MM.1S (cell line): ENCODE measurements at regions not wholly inside any gene's neighbourhood (a gene's known extent, or its start where the extent isn't known, plus 50 kb on each side); places are given as distances from the start of the nearest gene placed in this dataset.

Experiments used
- DNase-seq: peaks from one replicate; pipeline ENCODE4 v3.0.0-alpha.2; 2015
- H2AFZ ChIP-seq: fragments of 300-600 bp; sonication (generic); 2 replicates; pipeline ENCODE4 v1.6.0; 2016; ENCODE audit warnings: antibody characterized with exemption, low read length
- H3F3A ChIP-seq: fragments of 300-600 bp; sonication (generic); 2 replicates; pipeline ENCODE4 v1.6.1; 2016; ENCODE audit warnings: mild to moderate bottlenecking, antibody characterized with exemption, low read length, moderate library complexity, mixed read lengths; ENCODE audit not compliant: insufficient read depth
- H3K27ac ChIP-seq: fragments of 300-600 bp; sonication (generic); 2 replicates; pipeline ENCODE4 v1.5.1; 2016; ENCODE audit warnings: mild to moderate bottlenecking, low read length
- H3K27me3 ChIP-seq: fragments of 300-600 bp; sonication (generic); replicated peaks from 2 replicates; pipeline ENCODE4 v1.6.0; 2016; ENCODE audit warnings: low read length; ENCODE audit not compliant: insufficient read depth
- H3K36me3 ChIP-seq: fragments of 300-600 bp; sonication (generic); replicated peaks from 2 replicates; pipeline ENCODE4 v1.6.1; 2016; ENCODE audit warnings: mild to moderate bottlenecking, low read length, mixed read lengths; ENCODE audit not compliant: insufficient read depth
- H3K4me1 ChIP-seq: fragments of 300-600 bp; sonication (generic); 2 replicates; pipeline ENCODE4 v1.6.1; 2016; ENCODE audit warnings: low read length, mixed read lengths
- H3K4me2 ChIP-seq: fragments of 300-600 bp; sonication (generic); 2 replicates; pipeline ENCODE4 v1.6.0; 2016; ENCODE audit warnings: low read depth, low read length
- H3K4me3 ChIP-seq: fragments of 300-600 bp; sonication (generic); 2 replicates; pipeline ENCODE4 v1.5.1; 2016; ENCODE audit warnings: low read length, mixed read lengths
- H3K79me2 ChIP-seq: fragments of 300-600 bp; sonication (generic); 2 replicates; pipeline ENCODE4 v1.6.1; 2016; ENCODE audit warnings: mixed run types, low read length, mixed read lengths
- H3K9ac ChIP-seq: fragments of 300-600 bp; sonication (generic); 2 replicates; pipeline ENCODE4 v1.6.1; 2016; ENCODE audit warnings: low read length, mixed read lengths
- H3K9me2 ChIP-seq: fragments of 300-600 bp; sonication (generic); replicated peaks from 2 replicates; pipeline ENCODE4 v1.6.1; 2016; ENCODE audit warnings: mild to moderate bottlenecking, low read length, mixed read lengths; ENCODE audit not compliant: insufficient read depth
- H3K9me3 ChIP-seq: fragments of 300-600 bp; sonication (generic); replicated peaks from 2 replicates; pipeline ENCODE4 v1.6.1; 2016; ENCODE audit warnings: mild to moderate bottlenecking, low read length, mixed read lengths; ENCODE audit not compliant: insufficient read depth
- H4K20me1 ChIP-seq: fragments of 300-600 bp; sonication (generic); 2 replicates; pipeline ENCODE4 v1.6.1; 2016; ENCODE audit warnings: mild to moderate bottlenecking, low read length, moderate library complexity, mixed read lengths; ENCODE audit not compliant: insufficient read depth
- EZH2 ChIP-seq: fragments of 300-600 bp; sonication (generic); optimal IDR thresholded peaks from 2 replicates; pipeline ENCODE3; 2017; ENCODE audit warnings: low read depth, mild to moderate bottlenecking, antibody characterized with exemption, low read length, mixed read lengths
- EZH2phosphoT487 ChIP-seq: fragments of 300-600 bp; sonication (generic); IDR thresholded peaks from 2 replicates; pipeline ENCODE4 v1.6.1; 2018; ENCODE audit warnings: antibody characterized with exemption, low read length
- TF ChIP-seq, protein P1 (sequence below): fragments of 300-600 bp; sonication (generic); IDR thresholded peaks from 2 replicates; pipeline ENCODE4 v1.5.1; 2016; ENCODE audit warnings: antibody characterized with exemption, low read length, mixed read lengths

DNA sequence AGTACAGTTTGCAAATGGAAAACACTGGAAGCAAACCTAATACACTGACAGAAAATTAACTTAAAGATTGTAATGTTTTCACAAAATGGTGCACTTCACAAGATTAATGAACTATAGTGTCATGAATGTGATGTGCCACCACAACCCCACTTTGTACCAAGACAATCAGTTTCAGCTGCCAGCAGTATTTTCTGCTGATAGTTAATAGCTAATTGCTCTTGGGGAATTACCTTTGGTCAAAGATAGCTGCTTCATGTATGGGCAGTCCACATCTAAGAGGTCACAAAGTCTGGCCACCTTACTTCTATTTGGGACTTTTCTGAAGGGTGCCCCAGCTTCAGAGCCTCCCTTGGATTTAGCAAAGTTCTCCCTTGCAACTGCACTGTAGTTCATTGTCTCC, 254.0 kb downstream of the CALCRL start:
- TF ChIP-seq EZH2 = no peak
- TF ChIP-seq, protein P1, sequence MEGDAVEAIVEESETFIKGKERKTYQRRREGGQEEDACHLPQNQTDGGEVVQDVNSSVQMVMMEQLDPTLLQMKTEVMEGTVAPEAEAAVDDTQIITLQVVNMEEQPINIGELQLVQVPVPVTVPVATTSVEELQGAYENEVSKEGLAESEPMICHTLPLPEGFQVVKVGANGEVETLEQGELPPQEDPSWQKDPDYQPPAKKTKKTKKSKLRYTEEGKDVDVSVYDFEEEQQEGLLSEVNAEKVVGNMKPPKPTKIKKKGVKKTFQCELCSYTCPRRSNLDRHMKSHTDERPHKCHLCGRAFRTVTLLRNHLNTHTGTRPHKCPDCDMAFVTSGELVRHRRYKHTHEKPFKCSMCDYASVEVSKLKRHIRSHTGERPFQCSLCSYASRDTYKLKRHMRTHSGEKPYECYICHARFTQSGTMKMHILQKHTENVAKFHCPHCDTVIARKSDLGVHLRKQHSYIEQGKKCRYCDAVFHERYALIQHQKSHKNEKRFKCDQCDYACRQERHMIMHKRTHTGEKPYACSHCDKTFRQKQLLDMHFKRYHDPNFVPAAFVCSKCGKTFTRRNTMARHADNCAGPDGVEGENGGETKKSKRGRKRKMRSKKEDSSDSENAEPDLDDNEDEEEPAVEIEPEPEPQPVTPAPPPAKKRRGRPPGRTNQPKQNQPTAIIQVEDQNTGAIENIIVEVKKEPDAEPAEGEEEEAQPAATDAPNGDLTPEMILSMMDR = no peak
- TF ChIP-seq EZH2phosphoT487 = no peak
- no peaks in the 10 kb centered on the region for H3K36me3 ChIP-seq
- H3K4me3 ChIP-seq = no peak overlapping the region
- H3F3A ChIP-seq = no peaks in the 10 kb centered on the region
- H3K9me2 ChIP-seq = no peaks in the 10 kb centered on the region
- no peaks in the 10 kb centered on the region for H4K20me1 ChIP-seq
- H3K27ac ChIP-seq = no peak overlapping the region
- H3K79me2 ChIP-seq = no peaks in the 10 kb centered on the region
- no peak overlapping the region for H3K4me2 ChIP-seq
- no peak overlapping the region for H2AFZ ChIP-seq
- H3K27me3 ChIP-seq = no peaks in the 10 kb centered on the region
- H3K9ac ChIP-seq = no peak overlapping the region
- H3K9me3 ChIP-seq = no peaks in the 10 kb centered on the region
- no peak for DNase-seq
- no peaks in the 10 kb centered on the region for H3K4me1 ChIP-seq

DNA sequence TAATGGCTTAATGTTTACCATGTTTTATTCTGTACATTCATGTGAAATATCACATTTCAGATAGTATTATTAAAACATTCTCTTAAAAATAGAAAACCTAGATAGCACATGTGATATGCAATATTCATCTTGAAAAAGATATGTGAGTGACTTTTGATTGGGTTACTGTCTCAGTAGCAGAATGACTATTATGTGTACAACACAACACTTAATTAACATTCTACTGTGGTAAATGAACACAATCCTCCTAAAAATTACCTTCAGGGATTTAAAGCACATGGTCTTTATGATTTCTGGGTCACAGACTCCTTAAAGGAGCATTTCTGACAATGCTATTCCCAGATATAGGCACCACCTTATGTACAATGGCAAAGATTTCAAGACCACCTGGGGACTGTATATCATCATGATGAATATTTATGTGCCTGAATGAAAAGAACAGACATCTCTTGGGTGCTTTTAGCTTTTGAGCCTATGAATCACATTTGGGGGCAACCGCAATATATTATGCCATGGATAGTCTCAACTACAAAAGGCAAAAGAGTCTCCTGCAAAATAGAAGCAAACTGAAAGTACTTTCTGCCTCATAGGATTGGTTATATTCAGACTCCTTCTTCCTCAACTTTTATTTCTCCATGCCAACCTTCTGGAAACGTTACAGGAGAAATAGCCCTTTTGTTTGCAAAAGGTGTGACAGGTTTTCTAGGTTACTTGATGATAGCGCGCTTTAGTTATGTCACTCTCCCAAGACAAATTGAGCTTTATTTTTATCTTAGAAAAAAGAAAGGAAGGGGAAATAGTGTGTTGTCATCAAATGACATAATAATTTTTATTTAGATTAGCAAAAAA, 259.0 kb downstream of the CALCRL start:
- Histone ChIP-seq H3K4me1 (no peaks in the 10 kb centered on the region), H3K36me3 (no peaks in the 10 kb centered on the region), H3K4me2 (no peak overlapping the region), H3K9me3 (no peaks in the 10 kb centered on the region; the same call in 1 of the 2 replicates), H3F3A (no peaks in the 10 kb centered on the region), H3K79me2 (no peaks in the 10 kb centered on the region), H3K9me2 (no peaks in the 10 kb centered on the region), H3K27ac (no peak overlapping the region), H3K27me3 (no peaks in the 10 kb centered on the region), H3K4me3 (no peak overlapping the region), H2AFZ (no peak overlapping the region), H3K9ac (no peak overlapping the region), H4K20me1 (no peaks in the 10 kb centered on the region)
- TF ChIP-seq, protein P1 = no peak
- TF ChIP-seq EZH2phosphoT487 = no peak
- TF ChIP-seq EZH2 = no peak
- no peak for DNase-seq

DNA sequence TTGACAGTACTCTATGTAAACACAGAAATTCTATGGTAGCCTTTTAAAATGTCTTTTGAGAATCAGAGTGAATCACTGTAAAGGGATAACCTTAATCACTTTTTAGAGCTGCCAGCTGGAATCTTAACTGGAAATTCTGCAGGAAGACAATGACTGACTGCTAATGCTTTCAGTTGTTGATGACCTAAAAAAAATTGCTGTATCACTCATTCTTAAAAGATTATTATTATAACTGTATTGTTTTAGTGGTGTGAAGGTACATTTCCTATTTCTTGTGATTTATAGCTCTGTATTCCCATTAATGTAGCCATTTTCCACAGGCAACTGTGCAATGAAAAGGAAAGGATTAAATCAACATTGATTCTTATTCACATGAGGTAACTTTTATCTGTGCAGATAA, 260.5 kb downstream of the CALCRL start:
- Histone ChIP-seq H3K4me2 (no peak overlapping the region), H3K9me2 (no peaks in the 10 kb centered on the region), H3K4me3 (no peak overlapping the region), H3K79me2 (no peaks in the 10 kb centered on the region), H3K4me1 (no peaks in the 10 kb centered on the region), H3F3A (no peaks in the 10 kb centered on the region), H3K9me3 (no peaks in the 10 kb centered on the region; the same call in 1 of the 2 replicates), H3K27ac (no peak overlapping the region), H3K27me3 (no peaks in the 10 kb centered on the region), H3K36me3 (no peaks in the 10 kb centered on the region), H2AFZ (no peak overlapping the region), H4K20me1 (no peaks in the 10 kb centered on the region), H3K9ac (no peak overlapping the region)
- no peak for TF ChIP-seq EZH2
- no peak for TF ChIP-seq EZH2phosphoT487
- TF ChIP-seq, protein P1 = no peak
- no peak for DNase-seq
